GM13976 (cell line): ENCODE measurements at regions not wholly inside any gene's neighbourhood (a gene's known extent, or its start where the extent isn't known, plus 50 kb on each side); places are given as distances from the start of the nearest gene placed in this dataset.

Source experiments
- DNase-seq: peaks from one replicate; pipeline ENCODE4 v3.0.0; 2012; ENCODE audit warnings: low spot score
- in situ Hi-C: fragments of 300-500 bp; cut with MboI; formaldehyde crosslinking; loops from one replicate; pipeline ENCODE4 v1.12.0; 2022; ENCODE audit warnings: low sequenced_read_pairs, mixed read lengths, inconsistent platforms; ENCODE audit not compliant: unreplicated experiment
- TF ChIP-seq, protein P1 (sequence below): IDR thresholded peaks from 2 replicates; pipeline ENCODE4 v1.5.1; 2012; ENCODE audit warnings: borderline replicate concordance, mild to moderate bottlenecking; ENCODE audit not compliant: insufficient read depth; ENCODE audit errors: extremely low read depth, missing control alignments, control extremely low read depth

GRCh38 chr7:125530553-125530952 lies 600.9 kb upstream of the POT1 start:
- TF ChIP-seq, protein P1, sequence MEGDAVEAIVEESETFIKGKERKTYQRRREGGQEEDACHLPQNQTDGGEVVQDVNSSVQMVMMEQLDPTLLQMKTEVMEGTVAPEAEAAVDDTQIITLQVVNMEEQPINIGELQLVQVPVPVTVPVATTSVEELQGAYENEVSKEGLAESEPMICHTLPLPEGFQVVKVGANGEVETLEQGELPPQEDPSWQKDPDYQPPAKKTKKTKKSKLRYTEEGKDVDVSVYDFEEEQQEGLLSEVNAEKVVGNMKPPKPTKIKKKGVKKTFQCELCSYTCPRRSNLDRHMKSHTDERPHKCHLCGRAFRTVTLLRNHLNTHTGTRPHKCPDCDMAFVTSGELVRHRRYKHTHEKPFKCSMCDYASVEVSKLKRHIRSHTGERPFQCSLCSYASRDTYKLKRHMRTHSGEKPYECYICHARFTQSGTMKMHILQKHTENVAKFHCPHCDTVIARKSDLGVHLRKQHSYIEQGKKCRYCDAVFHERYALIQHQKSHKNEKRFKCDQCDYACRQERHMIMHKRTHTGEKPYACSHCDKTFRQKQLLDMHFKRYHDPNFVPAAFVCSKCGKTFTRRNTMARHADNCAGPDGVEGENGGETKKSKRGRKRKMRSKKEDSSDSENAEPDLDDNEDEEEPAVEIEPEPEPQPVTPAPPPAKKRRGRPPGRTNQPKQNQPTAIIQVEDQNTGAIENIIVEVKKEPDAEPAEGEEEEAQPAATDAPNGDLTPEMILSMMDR, result no peak
- DNase-seq, result no peak
- in situ Hi-C loops, result no loop called here

- in situ Hi-C loops, result no loop called here
- no peak for DNase-seq
- TF ChIP-seq, protein P1, result no peak
Measured at GRCh38 chr7:125529249-125529648, 599.6 kb upstream of the POT1 start.

GRCh38 chr7:125526958-125527357 lies 597.3 kb upstream of the POT1 start:
- in situ Hi-C loops, result no loop called here
- no peak for DNase-seq
- TF ChIP-seq, protein P1, result no peak

GRCh38 chr7:125526092-125526491 lies 596.5 kb upstream of the POT1 start:
- no peak for DNase-seq
- in situ Hi-C loops, result no loop called here
- TF ChIP-seq, protein P1, result no peak

GRCh38 chr7:125516194-125516593 lies 586.6 kb upstream of the POT1 start:
- TF ChIP-seq, protein P1, result no peak
- in situ Hi-C loops, result no loop called here
- no peak for DNase-seq

DNA sequence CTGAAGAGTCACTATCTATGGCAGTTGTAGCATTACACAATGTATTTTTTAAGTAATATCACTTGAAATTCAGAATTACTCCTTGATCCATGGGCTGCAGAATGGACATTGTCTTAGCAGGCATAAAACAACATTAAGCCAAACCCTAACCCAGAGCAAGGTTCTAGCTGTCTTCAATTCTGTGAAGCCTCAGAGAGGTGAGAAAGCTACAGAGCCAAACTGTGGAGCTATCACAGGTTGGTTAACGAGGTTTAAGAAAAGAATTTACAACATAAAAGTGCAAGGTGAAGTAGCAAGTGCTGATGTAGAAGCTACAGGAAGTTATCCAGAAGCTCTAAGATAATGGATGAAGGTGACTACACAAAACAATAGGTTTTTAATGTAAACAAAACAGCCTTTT lies 582.7 kb upstream of the POT1 start:
- in situ Hi-C loops, result no loop called here
- no peak for DNase-seq
- TF ChIP-seq, protein P1, result no peak

- DNase-seq, result no peak
- in situ Hi-C loops, result no loop called here
- TF ChIP-seq, protein P1, result no peak
Measured at GRCh38 chr7:125511310-125511709, 581.7 kb upstream of the POT1 start.
